ENCODE measurements at regions not wholly inside any gene's neighbourhood (a gene's known extent, or its start where the extent isn't known, plus 50 kb on each side); places are given as distances from the start of the nearest gene placed in this dataset.

GRCh38 chr5:104412649-104413240 is 850.2 kb upstream of the NUDT12 start:
- 55% methylated on average over 1 of the region's 1 CpG for WGBS
- DNase-seq (no peak), ATAC-seq (no peak)
- H3K27ac ChIP-seq (ENCODE audit: low read length): no peak overlapping the region
- no peaks in the 10 kb centered on the region for H3K9me3 ChIP-seq (ENCODE audit: control insufficient read depth, low read length)
- no peak overlapping the region for H3K4me3 ChIP-seq (ENCODE audit: low read length)
- intact Hi-C loops (cut with DNase I): no loop called here
- H3K4me1 ChIP-seq (ENCODE audit: control insufficient read depth, insufficient read depth, low read length): no peaks in the 10 kb centered on the region
- no peaks in the 10 kb centered on the region for H3K27me3 ChIP-seq (ENCODE audit: control insufficient read depth, insufficient read depth)

- intact Hi-C loops (cut with DNase I): no loop called here
- H3K27ac ChIP-seq (ENCODE audit: low read length): no peak overlapping the region
- DNase-seq: no peak
- no peaks in the 10 kb centered on the region for H3K4me1 ChIP-seq (ENCODE audit: control insufficient read depth, insufficient read depth, low read length)
- no peaks in the 10 kb centered on the region for H3K9me3 ChIP-seq (ENCODE audit: control insufficient read depth, low read length)
- H3K27me3 ChIP-seq (ENCODE audit: control insufficient read depth, insufficient read depth): no peaks in the 10 kb centered on the region
- H3K4me3 ChIP-seq (ENCODE audit: low read length): no peak overlapping the region
- 86% methylated on average over 3 of the region's 3 CpGs for WGBS
- no peak for ATAC-seq
Observed at GRCh38 chr5:104400941-104401340, 838.4 kb upstream of the NUDT12 start.

GRCh38 chr5:104385906-104386305 is 823.3 kb upstream of the NUDT12 start:
- no peak for ATAC-seq

GRCh38 chr5:104375345-104375744 is 812.8 kb upstream of the NUDT12 start:
- no peaks in the 10 kb centered on the region for H3K27me3 ChIP-seq (ENCODE audit: control insufficient read depth, insufficient read depth)
- WGBS: 27% methylated on average over 1 of the region's 1 CpG
- no peaks in the 10 kb centered on the region for H3K9me3 ChIP-seq (ENCODE audit: control insufficient read depth, low read length)
- DNase-seq: no peak
- intact Hi-C loops (cut with DNase I): no loop called here
- no peak overlapping the region for H3K27ac ChIP-seq (ENCODE audit: low read length)
- no peaks in the 10 kb centered on the region for H3K4me1 ChIP-seq (ENCODE audit: control insufficient read depth, insufficient read depth, low read length)
- no peak for ATAC-seq
- no peak overlapping the region for H3K4me3 ChIP-seq (ENCODE audit: low read length)

More at GRCh38 chr5:104385906-104386305, 823.3 kb upstream of the NUDT12 start:
- H3K27ac ChIP-seq (ENCODE audit: low read length): no peak overlapping the region
- no peaks in the 10 kb centered on the region for H3K9me3 ChIP-seq (ENCODE audit: control insufficient read depth, low read length)
- H3K4me1 ChIP-seq (ENCODE audit: control insufficient read depth, insufficient read depth, low read length): no peaks in the 10 kb centered on the region
- intact Hi-C loops (cut with DNase I): no loop called here
- H3K4me3 ChIP-seq (ENCODE audit: low read length): no peak overlapping the region
- DNase-seq: no peak
- H3K27me3 ChIP-seq (ENCODE audit: control insufficient read depth, insufficient read depth): no peaks in the 10 kb centered on the region
- 61% methylated on average over 3 of the region's 3 CpGs for whole genome bisulfite sequencing

GRCh38 chr5:104372796-104373195 is 810.2 kb upstream of the NUDT12 start:
- Histone ChIP-seq H3K4me1 (ENCODE audit: control insufficient read depth, insufficient read depth, low read length) (no peaks in the 10 kb centered on the region), H3K9me3 (ENCODE audit: control insufficient read depth, low read length) (no peaks in the 10 kb centered on the region), H3K27ac (ENCODE audit: low read length) (no peak overlapping the region), H3K27me3 (ENCODE audit: control insufficient read depth, insufficient read depth) (no peaks in the 10 kb centered on the region), H3K4me3 (ENCODE audit: low read length) (no peak overlapping the region)
- 32% methylated on average over 2 of the region's 2 CpGs for WGBS
- ATAC-seq (no peak), DNase-seq (no peak)
- intact Hi-C loops (cut with DNase I): no loop called here

GRCh38 chr5:104372376-104372775 is 809.8 kb upstream of the NUDT12 start:
- no peaks in the 10 kb centered on the region for H3K4me1 ChIP-seq (ENCODE audit: control insufficient read depth, insufficient read depth, low read length)
- H3K4me3 ChIP-seq (ENCODE audit: low read length): no peak overlapping the region
- intact Hi-C loops (cut with DNase I): no loop called here
- no peaks in the 10 kb centered on the region for H3K27me3 ChIP-seq (ENCODE audit: control insufficient read depth, insufficient read depth)
- no peaks in the 10 kb centered on the region for H3K9me3 ChIP-seq (ENCODE audit: control insufficient read depth, low read length)
- no peak overlapping the region for H3K27ac ChIP-seq (ENCODE audit: low read length)
- ATAC-seq (no peak), DNase-seq (no peak)
- 79% methylated on average over 10 of the region's 10 CpGs for WGBS

- H3K27me3 ChIP-seq (ENCODE audit: control insufficient read depth, insufficient read depth): no peaks in the 10 kb centered on the region
- no peak for ATAC-seq
Observed at GRCh38 chr5:104370523-104370922, 807.9 kb upstream of the NUDT12 start.

GRCh38 chr5:104367978-104368377 is 805.4 kb upstream of the NUDT12 start:
- ATAC-seq (no peak), DNase-seq (no peak)
- H3K4me1 ChIP-seq (ENCODE audit: control insufficient read depth, insufficient read depth, low read length): no peaks in the 10 kb centered on the region
- no peaks in the 10 kb centered on the region for H3K9me3 ChIP-seq (ENCODE audit: control insufficient read depth, low read length)
- H3K27me3 ChIP-seq (ENCODE audit: control insufficient read depth, insufficient read depth): no peaks in the 10 kb centered on the region
- intact Hi-C loops (cut with DNase I): no loop called here
- H3K4me3 ChIP-seq (ENCODE audit: low read length): no peak overlapping the region
- no peak overlapping the region for H3K27ac ChIP-seq (ENCODE audit: low read length)

More at GRCh38 chr5:104370523-104370922, 807.9 kb upstream of the NUDT12 start:
- Histone ChIP-seq H3K27ac (ENCODE audit: low read length) (no peak overlapping the region), H3K9me3 (ENCODE audit: control insufficient read depth, low read length) (no peaks in the 10 kb centered on the region), H3K4me1 (ENCODE audit: control insufficient read depth, insufficient read depth, low read length) (no peaks in the 10 kb centered on the region), H3K4me3 (ENCODE audit: low read length) (no peak overlapping the region)
- 30% methylated on average over 1 of the region's 1 CpG for whole genome bisulfite sequencing
- no peak for DNase-seq
- intact Hi-C loops (cut with DNase I): no loop called here

GRCh38 chr5:104363567-104363966 is 801.0 kb upstream of the NUDT12 start:
- H3K4me1 ChIP-seq (ENCODE audit: control insufficient read depth, insufficient read depth, low read length): no peaks in the 10 kb centered on the region
- no peak overlapping the region for H3K27ac ChIP-seq (ENCODE audit: low read length)
- H3K27me3 ChIP-seq (ENCODE audit: control insufficient read depth, insufficient read depth): no peaks in the 10 kb centered on the region
- DNase-seq (no peak), ATAC-seq (no peak)
- intact Hi-C loops (cut with DNase I): no loop called here
- H3K4me3 ChIP-seq (ENCODE audit: low read length): no peak overlapping the region
- H3K9me3 ChIP-seq (ENCODE audit: control insufficient read depth, low read length): no peaks in the 10 kb centered on the region
- WGBS: 69% methylated on average over 3 of the region's 3 CpGs

- Histone ChIP-seq H3K9me3 (ENCODE audit: control insufficient read depth, low read length) (no peaks in the 10 kb centered on the region), H3K27ac (ENCODE audit: low read length) (no peak overlapping the region), H3K4me1 (ENCODE audit: control insufficient read depth, insufficient read depth, low read length) (no peaks in the 10 kb centered on the region), H3K4me3 (ENCODE audit: low read length) (no peak overlapping the region), H3K27me3 (ENCODE audit: control insufficient read depth, insufficient read depth) (no peaks in the 10 kb centered on the region)
- intact Hi-C loops (cut with DNase I): no loop called here
- ATAC-seq (no peak), DNase-seq (no peak)
- 61% methylated on average over 5 of the region's 5 CpGs for WGBS
Observed at GRCh38 chr5:104361932-104362331, 799.3 kb upstream of the NUDT12 start.

GRCh38 chr5:104355350-104355749 is 792.8 kb upstream of the NUDT12 start:
- intact Hi-C loops (cut with DNase I): no loop called here
- H3K9me3 ChIP-seq (ENCODE audit: control insufficient read depth, low read length): no peaks in the 10 kb centered on the region
- WGBS: 49% methylated on average over 4 of the region's 4 CpGs

GRCh38 chr5:104353371-104353770 is 790.8 kb upstream of the NUDT12 start:
- no peaks in the 10 kb centered on the region for H3K27me3 ChIP-seq (ENCODE audit: control insufficient read depth, insufficient read depth)
- WGBS: 48% methylated on average over 4 of the region's 4 CpGs
- H3K27ac ChIP-seq (ENCODE audit: low read length): no peak overlapping the region
- DNase-seq (no peak), ATAC-seq (no peak)
- H3K9me3 ChIP-seq (ENCODE audit: control insufficient read depth, low read length): no peaks in the 10 kb centered on the region
- no peaks in the 10 kb centered on the region for H3K4me1 ChIP-seq (ENCODE audit: control insufficient read depth, insufficient read depth, low read length)
- no peak overlapping the region for H3K4me3 ChIP-seq (ENCODE audit: low read length)
- intact Hi-C loops (cut with DNase I): no loop called here

More at GRCh38 chr5:104355350-104355749, 792.8 kb upstream of the NUDT12 start:
- no peak for DNase-seq
- Histone ChIP-seq H3K27ac (ENCODE audit: low read length) (no peak overlapping the region), H3K4me3 (ENCODE audit: low read length) (no peak overlapping the region), H3K4me1 (ENCODE audit: control insufficient read depth, insufficient read depth, low read length) (no peaks in the 10 kb centered on the region), H3K27me3 (ENCODE audit: control insufficient read depth, insufficient read depth) (no peaks in the 10 kb centered on the region)
- no peak for ATAC-seq

Measured in right cardiac atrium (tissue), 5 donors.